ENCODE measurements at regions not wholly inside any gene's neighbourhood (a gene's known extent, or its start where the extent isn't known, plus 50 kb on each side); places are given as distances from the start of the nearest gene placed in this dataset.

- TF ChIP-seq POLR2A (IDR thresholded peaks at IDR 0.05) (no peak), CTCF (IDR thresholded peaks at IDR 0.05) (no peak)
Measured at GRCh38 chr6:165091121-165091785, 218.2 kb downstream of the C6orf118 start.
